DMS53 treated with DMSO at 0.1 percent for 48 hours (cell line): ENCODE measurements at regions not wholly inside any gene's neighbourhood (a gene's known extent, or its start where the extent isn't known, plus 50 kb on each side); places are given as distances from the start of the nearest gene placed in this dataset.

Experiments
- DNase-seq: peaks from one replicate; lab custom pipeline; 2025; ENCODE audit not compliant: unreplicated experiment; lab: John Stamatoyannopoulos, UW

DNA sequence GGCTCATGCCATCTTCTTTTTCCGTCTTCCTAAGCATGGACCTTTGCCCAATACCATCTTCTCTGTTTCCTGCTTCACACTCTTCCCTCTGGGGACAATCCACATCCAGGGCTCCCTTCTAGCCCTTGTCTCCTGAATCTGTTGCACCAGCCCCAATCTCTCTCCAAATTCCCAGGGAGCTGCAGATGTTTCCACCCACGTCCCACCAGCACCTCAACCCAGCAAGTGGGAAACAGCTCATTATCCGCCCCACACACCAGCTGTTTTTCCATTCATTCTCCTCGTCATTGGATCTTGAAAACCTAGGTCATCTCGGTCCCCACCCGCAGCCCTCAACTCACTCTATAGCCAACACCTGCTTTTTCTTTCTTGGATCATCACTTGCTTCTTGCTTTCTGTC lies 185.0 kb upstream of the CDYL start:
- no peak for DNase-seq

GRCh38 chr6:4589295-4589694 lies 186.9 kb upstream of the CDYL start:
- no peak for DNase-seq

GRCh38 chr6:4588581-4588980 lies 187.6 kb upstream of the CDYL start:
- no peak for DNase-seq

DNA sequence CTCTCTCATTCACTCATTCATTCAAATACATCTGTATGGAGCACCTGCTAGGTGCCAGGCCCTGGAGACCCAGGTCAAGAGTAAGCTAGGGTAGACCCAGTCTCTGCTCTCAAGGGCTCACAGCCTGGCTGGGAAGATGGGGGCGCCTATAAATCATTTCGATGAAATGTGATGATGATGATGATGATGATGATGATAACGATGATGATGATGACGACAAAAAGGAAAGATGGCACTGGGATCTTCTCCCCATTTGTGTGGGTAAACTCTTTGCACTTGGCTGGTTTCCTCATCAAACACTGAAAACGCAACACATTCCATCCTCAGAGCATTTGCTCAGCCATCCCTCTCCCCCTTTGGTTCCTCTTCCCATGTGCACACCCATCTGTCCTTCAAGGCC lies 188.0 kb upstream of the CDYL start:
- DNase-seq, result no peak

DNA sequence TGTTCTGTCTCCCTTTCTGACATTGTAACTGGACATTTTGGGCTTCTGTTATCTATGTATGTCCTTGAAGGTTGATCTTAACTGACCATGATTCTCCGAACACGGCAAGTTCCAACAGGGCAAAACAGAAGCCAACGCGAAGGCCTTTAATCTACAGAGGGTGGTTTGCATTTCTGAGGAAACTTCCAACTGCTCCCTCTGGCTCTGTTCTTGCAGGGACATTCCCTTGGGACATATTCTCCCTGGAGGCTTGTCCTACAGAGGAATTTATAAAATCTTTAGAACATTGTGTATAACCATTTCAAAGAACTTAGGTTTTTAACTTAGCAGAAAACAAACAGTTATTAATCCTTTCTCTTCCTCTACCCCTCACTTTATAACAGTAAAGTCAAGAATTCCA lies 189.0 kb upstream of the CDYL start:
- no peak for DNase-seq

- no peak for DNase-seq
Measured at GRCh38 chr6:4586469-4586859, 189.7 kb upstream of the CDYL start.

DNA sequence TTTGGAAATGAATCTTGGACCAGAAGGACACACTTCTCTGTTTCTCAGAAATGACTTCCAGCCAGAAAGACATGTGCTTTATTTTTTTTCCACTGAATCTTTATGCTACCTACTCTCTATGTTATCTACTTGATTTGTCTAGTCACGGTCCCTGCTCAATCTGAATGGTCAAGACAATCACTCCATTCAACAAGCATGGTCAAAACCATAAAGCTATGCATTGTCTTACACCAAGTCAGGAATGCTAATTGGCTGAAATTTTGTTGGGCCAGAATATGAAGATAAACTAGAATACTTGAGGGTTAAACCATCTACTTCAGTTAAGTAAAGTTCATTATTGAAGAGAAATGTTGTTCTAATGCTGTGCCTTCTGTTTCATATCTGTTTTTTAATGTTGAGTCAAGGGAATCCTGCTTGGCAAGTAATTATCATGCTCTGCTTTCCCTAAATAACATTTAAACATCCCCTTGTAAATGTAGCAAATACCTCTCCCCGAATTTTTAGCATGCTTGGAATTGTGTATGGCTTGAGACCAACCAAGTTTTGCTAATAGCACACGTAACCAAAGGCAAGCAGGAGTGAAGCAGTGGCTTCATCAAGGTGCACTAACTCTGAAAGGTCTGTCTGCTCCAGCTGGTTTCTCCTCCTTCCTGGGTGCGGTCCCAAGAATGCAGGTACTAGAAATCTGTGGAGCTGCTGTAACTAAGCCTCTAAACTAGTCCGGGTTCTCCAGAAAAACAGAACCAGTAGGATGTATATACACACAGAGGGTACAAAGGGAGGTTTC lies 190.3 kb upstream of the CDYL start:
- DNase-seq, result no peak

DNA sequence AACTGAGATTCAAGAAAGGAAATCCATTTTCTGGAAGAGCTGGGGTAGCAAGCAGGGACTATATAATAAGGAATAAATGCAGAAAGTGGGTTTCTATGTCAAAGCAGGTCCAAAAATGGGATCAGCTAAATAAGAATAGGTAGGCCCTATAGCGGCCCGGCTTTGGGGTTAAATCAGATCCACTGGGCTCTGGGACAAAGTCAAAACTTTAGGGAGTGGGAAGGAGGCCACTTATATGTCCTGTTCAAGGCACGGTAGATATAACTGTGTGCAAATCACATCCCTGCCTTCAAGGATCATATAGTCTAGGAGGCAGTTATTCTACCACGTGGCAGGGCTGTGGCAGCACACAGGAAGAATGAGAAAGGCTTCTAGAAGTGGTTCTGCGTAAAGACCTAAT lies 191.4 kb upstream of the CDYL start:
- DNase-seq, result no peak

- no peak for DNase-seq
Measured at GRCh38 chr6:4582506-4583417, 193.4 kb upstream of the CDYL start.

GRCh38 chr6:4581468-4582385 lies 194.5 kb upstream of the CDYL start:
- DNase-seq, result no peak

- DNase-seq, result no peak
Measured at GRCh38 chr6:4580361-4580760, 195.8 kb upstream of the CDYL start.

DNA sequence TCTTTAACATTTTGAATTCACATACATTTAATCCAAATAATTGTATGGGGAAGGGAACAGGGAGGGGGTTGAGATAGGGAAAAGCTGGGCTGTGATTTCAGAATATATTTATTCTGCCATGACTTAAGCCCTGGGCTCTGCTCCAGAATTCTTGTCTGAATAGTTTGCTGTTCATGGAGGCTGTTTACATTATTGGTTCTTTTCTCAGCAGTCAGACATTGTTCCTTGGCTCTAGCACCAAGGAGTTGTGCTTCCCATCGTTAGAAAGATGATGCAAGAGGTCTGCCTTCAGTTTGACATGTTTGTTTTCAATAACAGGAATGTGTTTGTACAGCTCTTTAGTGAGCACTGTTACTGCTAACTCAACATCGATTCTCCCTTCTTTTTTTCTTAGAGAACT lies 198.8 kb upstream of the CDYL start:
- DNase-seq, result no peak

- no peak for DNase-seq
Measured at GRCh38 chr6:4575714-4576113, 200.5 kb upstream of the CDYL start.

DNA sequence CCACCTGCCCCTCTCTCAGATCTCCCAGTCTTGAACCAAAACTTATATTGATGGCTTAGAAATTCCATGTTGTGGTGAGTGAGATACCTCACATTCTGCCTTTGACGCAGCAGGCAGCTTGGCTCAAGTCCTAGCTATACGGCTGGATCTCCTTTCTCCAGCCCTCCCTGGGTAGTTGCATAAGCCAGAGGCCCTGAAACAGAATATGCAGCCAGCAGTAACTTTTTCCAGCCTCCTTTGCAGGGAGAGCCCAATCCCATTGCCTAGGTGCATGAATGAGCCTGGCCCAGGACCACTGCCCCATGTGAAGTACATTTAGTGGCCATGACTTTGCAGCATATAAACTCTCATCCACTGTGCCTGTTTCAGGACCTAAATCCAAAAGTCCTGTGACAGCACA lies 202.2 kb upstream of the CDYL start:
- DNase-seq, result no peak

GRCh38 chr6:4571011-4571410 lies 205.2 kb upstream of the CDYL start:
- DNase-seq, result no peak

- no peak for DNase-seq
Measured at GRCh38 chr6:4568138-4568537, 208.1 kb upstream of the CDYL start.

GRCh38 chr6:4567141-4567540 lies 209.1 kb upstream of the CDYL start:
- DNase-seq, result no peak

DNA sequence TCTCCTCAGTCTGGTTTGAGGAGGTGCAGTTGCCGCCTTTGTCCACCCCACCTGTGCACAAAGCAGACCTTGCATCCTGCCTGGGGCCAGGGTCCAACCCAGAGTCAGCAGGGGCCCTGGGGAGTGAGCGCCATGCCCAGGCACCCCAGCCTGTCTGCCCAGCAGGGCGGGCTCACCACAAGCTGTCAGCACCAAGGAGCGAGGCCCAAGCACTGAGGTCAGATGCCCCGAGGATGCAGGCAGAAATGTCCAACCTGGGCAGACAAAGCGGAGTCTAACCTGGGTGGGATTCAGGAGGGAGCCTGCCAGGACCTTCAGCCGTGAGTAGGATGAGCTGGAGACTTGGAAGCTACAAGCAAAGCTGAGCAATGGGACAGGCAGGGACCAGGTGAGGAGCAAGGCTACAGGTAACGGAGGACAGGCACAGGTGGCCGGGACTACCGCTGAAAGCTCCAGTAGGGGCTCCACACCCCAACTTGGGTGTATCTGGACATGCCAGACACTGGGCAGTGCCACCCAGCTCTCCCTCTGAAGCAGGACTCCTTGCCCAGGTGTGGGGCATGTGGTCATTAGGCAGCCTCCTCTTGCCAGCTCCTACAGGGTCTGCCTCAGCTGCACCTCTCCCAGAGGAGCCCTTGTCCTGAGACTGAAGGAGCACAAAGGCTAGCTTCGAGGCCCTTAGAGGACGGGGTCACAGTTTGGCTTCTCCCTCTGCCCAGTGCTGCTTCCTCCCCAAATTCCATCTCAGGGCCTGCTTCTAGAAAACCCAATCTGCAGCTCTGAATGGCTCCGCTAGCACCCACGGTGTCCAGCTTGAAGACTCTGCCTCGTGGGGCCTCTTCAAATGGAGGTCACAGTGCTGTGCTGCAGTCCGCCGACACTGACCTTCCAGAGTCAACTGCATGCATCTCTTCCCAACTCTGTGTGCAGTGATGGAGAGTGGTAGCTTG lies 210.6 kb upstream of the CDYL start:
- DNase-seq, result no peak

GRCh38 chr6:4564801-4565271 lies 211.4 kb upstream of the CDYL start:
- DNase-seq, result no peak

- no peak for DNase-seq
Measured at GRCh38 chr6:4563877-4564276, 212.3 kb upstream of the CDYL start.
